ENCODE measurements at regions not wholly inside any gene's neighbourhood (a gene's known extent, or its start where the extent isn't known, plus 50 kb on each side); places are given as distances from the start of the nearest gene placed in this dataset.

DNA sequence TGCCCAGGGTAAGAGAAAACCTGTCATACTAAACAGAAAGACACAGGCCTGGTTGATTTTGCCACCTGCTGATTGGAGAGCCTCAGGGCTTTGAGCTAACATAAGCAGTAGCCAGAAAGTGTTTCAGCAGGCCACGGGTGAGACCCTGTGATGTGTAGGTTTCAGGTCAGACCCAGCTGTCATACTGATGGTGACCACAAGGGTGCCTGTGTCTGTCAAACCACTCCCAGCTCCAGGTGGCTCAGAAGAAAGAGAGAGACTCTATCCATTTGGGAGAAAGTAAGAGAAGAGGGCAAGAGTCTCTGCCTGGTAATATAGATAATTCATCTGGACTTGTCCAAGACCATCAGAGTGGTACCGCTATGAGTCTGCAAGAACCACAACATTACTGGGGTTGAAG is 72.8 kb upstream of the NLRP2B start:
- no peak overlapping the region for H3K4me3 ChIP-seq (ENCODE audit: low read depth, low read length)
- DNase-seq (ENCODE audit: low read depth): no peak
- TF ChIP-seq, protein P1, sequence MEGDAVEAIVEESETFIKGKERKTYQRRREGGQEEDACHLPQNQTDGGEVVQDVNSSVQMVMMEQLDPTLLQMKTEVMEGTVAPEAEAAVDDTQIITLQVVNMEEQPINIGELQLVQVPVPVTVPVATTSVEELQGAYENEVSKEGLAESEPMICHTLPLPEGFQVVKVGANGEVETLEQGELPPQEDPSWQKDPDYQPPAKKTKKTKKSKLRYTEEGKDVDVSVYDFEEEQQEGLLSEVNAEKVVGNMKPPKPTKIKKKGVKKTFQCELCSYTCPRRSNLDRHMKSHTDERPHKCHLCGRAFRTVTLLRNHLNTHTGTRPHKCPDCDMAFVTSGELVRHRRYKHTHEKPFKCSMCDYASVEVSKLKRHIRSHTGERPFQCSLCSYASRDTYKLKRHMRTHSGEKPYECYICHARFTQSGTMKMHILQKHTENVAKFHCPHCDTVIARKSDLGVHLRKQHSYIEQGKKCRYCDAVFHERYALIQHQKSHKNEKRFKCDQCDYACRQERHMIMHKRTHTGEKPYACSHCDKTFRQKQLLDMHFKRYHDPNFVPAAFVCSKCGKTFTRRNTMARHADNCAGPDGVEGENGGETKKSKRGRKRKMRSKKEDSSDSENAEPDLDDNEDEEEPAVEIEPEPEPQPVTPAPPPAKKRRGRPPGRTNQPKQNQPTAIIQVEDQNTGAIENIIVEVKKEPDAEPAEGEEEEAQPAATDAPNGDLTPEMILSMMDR (IDR thresholded peaks at IDR 0.05; ENCODE audit: insufficient read depth, low read length): peak; percentile 7

DNA sequence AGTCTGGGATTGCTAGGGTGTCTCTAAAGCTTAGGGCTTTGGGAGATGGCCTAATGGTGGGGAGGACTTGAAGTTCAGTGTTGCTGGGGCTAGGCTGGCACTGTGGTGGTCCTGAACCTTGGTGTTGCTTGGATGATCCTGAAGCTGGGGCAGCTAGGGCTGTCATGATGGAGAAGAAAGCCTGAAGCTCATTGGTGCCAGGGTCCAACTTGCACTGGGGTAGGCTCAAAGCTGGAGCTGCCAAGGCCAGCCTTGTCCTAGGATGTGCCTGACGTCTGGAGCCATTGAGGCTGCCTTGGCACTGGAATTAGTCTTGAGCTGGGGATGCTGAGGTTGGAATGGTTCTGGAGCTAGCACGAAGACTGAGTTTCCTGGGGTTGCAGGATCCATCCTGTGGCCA is 61.0 kb upstream of the NLRP2B start:
- H3K4me3 ChIP-seq (ENCODE audit: low read depth, low read length): no peak overlapping the region
- no peak for DNase-seq (ENCODE audit: low read depth)
- TF ChIP-seq, protein P1 (IDR thresholded peaks at IDR 0.05; ENCODE audit: insufficient read depth, low read length): no peak

DNA sequence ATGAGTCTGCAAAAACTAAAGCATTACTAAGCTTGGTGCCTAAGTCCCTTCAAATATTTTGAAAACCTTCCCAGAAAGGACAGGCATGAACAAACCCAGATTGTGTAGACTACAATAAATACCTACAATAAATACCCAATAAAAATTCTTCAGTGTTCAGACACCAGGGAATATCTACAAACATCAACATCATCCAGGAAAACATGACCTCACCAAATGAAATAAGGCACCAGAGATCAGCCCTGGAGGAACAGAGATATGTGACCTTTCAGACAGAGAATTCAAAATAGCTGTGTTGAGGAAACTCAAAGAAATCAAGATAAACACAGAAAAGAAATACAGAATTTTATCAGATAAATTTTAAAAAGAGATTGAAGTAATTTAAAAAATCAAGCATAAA is 57.8 kb upstream of the NLRP2B start:
- DNase-seq (ENCODE audit: low read depth): no peak
- TF ChIP-seq, protein P1 (IDR thresholded peaks at IDR 0.05; ENCODE audit: insufficient read depth, low read length): no peak
- no peak overlapping the region for H3K4me3 ChIP-seq (ENCODE audit: low read depth, low read length)
